NB4 (cell line): ENCODE measurements at regions not wholly inside any gene's neighbourhood (a gene's known extent, or its start where the extent isn't known, plus 50 kb on each side); places are given as distances from the start of the nearest gene placed in this dataset.

Experiments
- DNase-seq: peaks from one replicate; pipeline ENCODE4 v3.0.0; 2010; ENCODE audit warnings: low read depth
- H3K4me3 ChIP-seq: one replicate; pipeline ENCODE4 v1.5.1; 2011; ENCODE audit warnings: mild to moderate bottlenecking, low read depth, low read length, moderate library complexity
- CTCF ChIP-seq: IDR thresholded peaks from one replicate; pipeline ENCODE4 v1.5.1; 2012; ENCODE audit warnings: low read depth, low read length
- MYC ChIP-seq: IDR thresholded peaks from 2 replicates; pipeline ENCODE4 v1.6.1; 2011; ENCODE audit warnings: low read depth, low read length
- POLR2A ChIP-seq: IDR thresholded peaks from 2 replicates; pipeline ENCODE4 v1.6.1; 2011; ENCODE audit warnings: mild to moderate bottlenecking; ENCODE audit not compliant: insufficient read length; ENCODE audit errors: extremely low read depth
- TF ChIP-seq, protein P1 (sequence below): IDR thresholded peaks from 2 replicates; pipeline ENCODE4 v1.6.1; 2011; ENCODE audit warnings: low read depth, low read length

DNA sequence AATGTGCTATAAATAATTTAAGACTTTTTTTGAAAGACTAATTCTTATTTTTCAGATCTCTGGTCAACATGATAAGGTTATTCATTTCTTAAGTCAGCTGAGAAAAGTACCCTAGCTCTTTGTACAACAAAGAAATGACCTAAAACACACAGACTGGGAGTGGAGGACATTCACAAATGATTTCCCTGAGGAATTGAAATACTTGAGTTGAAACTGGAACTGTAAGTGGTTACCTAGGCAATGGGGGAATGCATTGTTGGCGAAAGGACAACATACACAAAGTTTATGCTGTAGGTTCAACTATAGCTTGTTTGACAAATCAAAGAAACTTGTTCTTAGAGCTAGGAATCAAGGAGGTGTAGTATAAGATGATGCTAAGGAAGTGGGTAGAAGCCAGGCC is 915.5 kb downstream of the FAT4 start:
- no peak overlapping the region for H3K4me3 ChIP-seq
- no peak for DNase-seq
- TF ChIP-seq POLR2A (no peak), MYC (no peak), CTCF (no peak)
- TF ChIP-seq, protein P1, sequence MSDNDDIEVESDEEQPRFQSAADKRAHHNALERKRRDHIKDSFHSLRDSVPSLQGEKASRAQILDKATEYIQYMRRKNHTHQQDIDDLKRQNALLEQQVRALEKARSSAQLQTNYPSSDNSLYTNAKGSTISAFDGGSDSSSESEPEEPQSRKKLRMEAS: no peak

GRCh38 chr4:126233483-126233882 is 918.7 kb downstream of the FAT4 start:
- no peak overlapping the region for H3K4me3 ChIP-seq
- TF ChIP-seq POLR2A (no peak), CTCF (no peak), MYC (no peak)
- TF ChIP-seq, protein P1: no peak
- no peak for DNase-seq

DNA sequence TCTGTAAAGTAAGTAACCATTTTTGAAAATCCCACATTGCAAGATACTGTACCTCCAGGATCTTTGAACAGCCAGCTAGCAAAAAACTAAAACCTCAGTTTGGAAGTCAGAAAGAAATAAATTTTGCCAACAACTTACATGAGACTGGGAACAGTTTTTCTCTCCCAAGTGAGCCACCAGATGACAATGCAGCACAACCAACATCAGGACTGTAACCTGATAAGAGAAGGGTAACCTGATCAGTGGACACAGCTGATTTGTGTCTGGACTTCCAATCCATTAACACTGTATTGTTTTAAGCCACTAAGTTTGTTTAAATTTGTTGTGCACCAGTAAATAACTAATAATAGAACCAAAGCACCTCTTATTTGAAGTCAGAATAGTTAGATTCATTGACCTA is 923.3 kb downstream of the FAT4 start:
- DNase-seq: no peak
- TF ChIP-seq POLR2A: no peak
- TF ChIP-seq, protein P1: no peak
- TF ChIP-seq MYC: no peak
- TF ChIP-seq CTCF: no peak
- no peak overlapping the region for H3K4me3 ChIP-seq

DNA sequence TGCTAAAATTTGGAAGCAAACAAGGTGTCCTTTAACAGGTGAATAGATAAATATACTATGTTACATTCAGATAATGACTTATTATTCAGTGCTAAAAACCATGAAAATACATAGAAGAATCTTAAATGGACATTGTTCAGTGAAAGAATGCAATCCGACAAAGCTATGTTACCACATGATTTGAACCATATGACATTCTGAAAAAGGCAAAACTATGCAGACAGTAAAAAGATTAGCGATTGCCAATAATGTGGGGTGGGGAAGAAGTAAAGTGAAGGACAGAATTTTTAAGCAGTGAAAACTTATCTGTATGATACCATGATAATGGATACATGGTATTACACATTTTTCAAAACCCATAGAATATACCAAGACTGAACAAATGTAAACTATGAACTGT is 926.9 kb downstream of the FAT4 start:
- no peak overlapping the region for H3K4me3 ChIP-seq
- DNase-seq: no peak
- TF ChIP-seq, protein P1: no peak
- no peak for TF ChIP-seq POLR2A
- TF ChIP-seq CTCF: no peak
- no peak for TF ChIP-seq MYC

- H3K4me3 ChIP-seq: no peak overlapping the region
- DNase-seq: no peak
- no peak for TF ChIP-seq POLR2A
- TF ChIP-seq MYC: no peak
- TF ChIP-seq, protein P1: no peak
- no peak for TF ChIP-seq CTCF
Observed at GRCh38 chr4:126242679-126243390, 928.1 kb downstream of the FAT4 start.
